Suprapubic skin (tissue), 4 donors: ENCODE measurements at regions not wholly inside any gene's neighbourhood (a gene's known extent, or its start where the extent isn't known, plus 50 kb on each side); places are given as distances from the start of the nearest gene placed in this dataset.

ENCODE experiments used
- POLR2A ChIP-seq, 2 donors: fragments of 450-650 bp; IDR thresholded peaks; one replicate each; pipeline ENCODE4 v1.6.1; 2017; ENCODE audit warnings: antibody characterized with exemption in 2 of 2, mild to moderate bottlenecking in 2 of 2, moderate library complexity in 2 of 2
- POLR2AphosphoS5 ChIP-seq, 3 donors: sonication (generic); formaldehyde crosslinking; IDR thresholded peaks; one replicate each; pipeline ENCODE4 v1.6.1; 2017; ENCODE audit warnings: antibody characterized with exemption in 3 of 3
- TF ChIP-seq, protein P1 (sequence below), 2 donors: fragments of 200-600 bp in 1 of 2; fragments of 450-650 bp in 1 of 2; sonication (generic) in 1 of 2; IDR thresholded peaks; one replicate each; pipeline ENCODE4 v1.5.1; 2016 to 2019; ENCODE audit warnings: antibody characterized with exemption in 2 of 2, mild to moderate bottlenecking in 1 of 2, moderate library complexity in 1 of 2

DNA sequence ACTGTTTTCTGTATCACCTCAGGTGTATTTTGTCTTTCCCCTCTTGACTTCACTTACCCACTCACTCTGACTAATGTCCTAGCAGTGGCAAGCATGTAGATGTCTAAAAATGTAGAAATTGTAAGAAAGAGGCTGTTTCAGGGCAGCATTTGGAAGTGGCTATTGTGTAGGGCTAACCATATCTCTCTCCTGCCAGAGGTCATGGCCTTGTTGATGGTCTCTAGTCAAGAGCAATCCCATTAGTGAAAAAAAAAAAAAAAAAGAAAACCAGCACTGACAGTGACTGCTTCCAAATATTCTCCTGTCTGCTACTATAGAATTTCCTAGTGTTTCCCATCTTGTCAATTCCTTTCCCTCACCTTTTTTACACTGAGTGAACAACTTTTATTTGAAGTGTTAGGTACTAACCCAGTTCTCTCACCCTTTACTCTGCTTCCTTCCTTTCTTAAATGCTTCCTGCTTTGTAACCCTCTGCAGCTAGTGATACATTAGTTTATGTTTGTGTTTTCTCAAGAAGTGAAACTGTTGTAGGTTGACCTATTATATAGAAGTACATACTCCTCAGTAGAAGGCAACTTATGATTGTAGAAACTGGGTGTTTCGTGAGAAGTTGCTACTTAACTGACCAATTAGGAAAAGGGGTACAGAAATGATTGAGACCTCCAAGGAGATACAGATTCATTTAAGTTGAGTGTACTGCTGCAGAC, 174.1 kb upstream of the PTPRK start:
- TF ChIP-seq POLR2A (IDR thresholded peaks at IDR 0.05) (no peak), POLR2AphosphoS5 (IDR thresholded peaks at IDR 0.05) (no peak)
- TF ChIP-seq, protein P1, sequence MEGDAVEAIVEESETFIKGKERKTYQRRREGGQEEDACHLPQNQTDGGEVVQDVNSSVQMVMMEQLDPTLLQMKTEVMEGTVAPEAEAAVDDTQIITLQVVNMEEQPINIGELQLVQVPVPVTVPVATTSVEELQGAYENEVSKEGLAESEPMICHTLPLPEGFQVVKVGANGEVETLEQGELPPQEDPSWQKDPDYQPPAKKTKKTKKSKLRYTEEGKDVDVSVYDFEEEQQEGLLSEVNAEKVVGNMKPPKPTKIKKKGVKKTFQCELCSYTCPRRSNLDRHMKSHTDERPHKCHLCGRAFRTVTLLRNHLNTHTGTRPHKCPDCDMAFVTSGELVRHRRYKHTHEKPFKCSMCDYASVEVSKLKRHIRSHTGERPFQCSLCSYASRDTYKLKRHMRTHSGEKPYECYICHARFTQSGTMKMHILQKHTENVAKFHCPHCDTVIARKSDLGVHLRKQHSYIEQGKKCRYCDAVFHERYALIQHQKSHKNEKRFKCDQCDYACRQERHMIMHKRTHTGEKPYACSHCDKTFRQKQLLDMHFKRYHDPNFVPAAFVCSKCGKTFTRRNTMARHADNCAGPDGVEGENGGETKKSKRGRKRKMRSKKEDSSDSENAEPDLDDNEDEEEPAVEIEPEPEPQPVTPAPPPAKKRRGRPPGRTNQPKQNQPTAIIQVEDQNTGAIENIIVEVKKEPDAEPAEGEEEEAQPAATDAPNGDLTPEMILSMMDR (IDR thresholded peaks at IDR 0.05) = no peak
